VCaP (cell line): ENCODE measurements at regions not wholly inside any gene's neighbourhood (a gene's known extent, or its start where the extent isn't known, plus 50 kb on each side); places are given as distances from the start of the nearest gene placed in this dataset.
A peak's percentile ranks its signal among the peaks of the same experiment; 100 is the strongest.

Source experiments
- H3K27ac ChIP-seq: fragments of 450-650 bp; 2 replicates; pipeline ENCODE4 v1.5.1; 2017
- CTCF ChIP-seq: fragments of 450-650 bp; conservative IDR thresholded peaks from 2 replicates; pipeline ENCODE4 v1.5.1; 2017; ENCODE audit warnings: mild to moderate bottlenecking, moderate library complexity

DNA sequence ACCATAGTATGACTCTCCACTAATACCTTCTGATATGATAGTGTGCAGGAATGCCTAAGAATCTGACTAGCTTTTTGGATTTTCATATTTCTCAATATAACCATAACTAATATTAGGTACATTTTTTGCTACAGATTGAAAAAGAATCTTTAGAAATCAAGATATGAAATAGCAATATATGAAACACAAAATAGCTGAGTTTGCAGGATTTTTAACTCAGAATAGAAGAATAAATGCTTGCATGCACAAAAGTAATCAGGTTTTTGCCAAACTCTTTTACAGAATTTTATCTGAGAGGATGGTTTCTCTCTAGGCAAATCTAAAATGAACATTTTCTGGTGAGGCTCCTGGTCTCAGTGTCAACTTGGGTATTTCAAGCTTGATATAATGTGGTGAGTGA lies 402.6 kb downstream of the TMEM232 start:
- H3K27ac ChIP-seq: no peak overlapping the region
- no peak for TF ChIP-seq CTCF

DNA sequence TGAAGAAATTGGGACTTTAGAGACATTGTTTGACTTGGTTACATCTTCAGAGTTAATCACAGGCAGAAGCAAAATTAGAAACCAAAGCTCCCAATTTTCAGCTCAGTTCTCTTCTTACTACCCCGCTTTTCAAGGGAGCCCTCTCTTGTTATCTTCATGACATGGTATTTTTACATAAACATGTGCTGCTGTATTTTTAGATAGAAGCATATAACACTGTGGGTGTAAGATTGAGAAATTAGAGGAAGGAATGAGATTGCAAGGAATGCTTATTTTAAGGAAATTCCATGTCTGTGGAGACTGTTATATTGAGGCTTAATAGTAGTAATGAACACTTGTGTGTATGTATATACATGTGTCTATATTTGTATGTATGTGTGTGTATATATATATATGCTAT lies 401.6 kb downstream of the TMEM232 start:
- H3K27ac ChIP-seq: no peak overlapping the region
- no peak for TF ChIP-seq CTCF

DNA sequence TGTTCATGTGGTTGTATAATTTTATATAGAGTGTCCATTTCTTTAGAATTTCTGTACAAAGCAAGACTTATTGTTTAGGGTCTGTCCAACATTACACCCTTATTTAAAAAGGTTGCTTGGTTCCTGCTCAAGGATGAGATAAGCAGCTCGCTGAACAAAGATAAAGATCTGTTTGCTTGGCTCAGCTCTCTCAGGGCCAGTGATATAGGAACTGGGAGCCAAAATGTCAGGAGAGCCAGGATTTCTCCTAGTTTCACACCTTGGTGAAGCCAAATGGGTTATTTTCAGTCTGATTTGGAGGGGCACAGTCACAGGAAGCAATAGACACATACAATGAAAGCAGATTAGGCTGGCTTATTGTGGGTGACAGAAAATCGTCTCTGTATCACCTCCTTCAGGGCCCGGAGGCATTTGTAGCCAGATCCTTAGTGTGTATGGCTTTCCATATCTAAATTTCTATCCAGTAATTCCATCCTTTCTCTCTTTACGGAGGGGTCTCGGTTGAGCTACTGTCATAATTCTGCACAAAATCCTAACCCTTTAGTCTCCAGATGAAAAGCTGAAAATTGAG lies 396.4 kb downstream of the TMEM232 start:
- H3K27ac ChIP-seq: peak overlapping the region; percentile 27
- TF ChIP-seq CTCF: no peak

DNA sequence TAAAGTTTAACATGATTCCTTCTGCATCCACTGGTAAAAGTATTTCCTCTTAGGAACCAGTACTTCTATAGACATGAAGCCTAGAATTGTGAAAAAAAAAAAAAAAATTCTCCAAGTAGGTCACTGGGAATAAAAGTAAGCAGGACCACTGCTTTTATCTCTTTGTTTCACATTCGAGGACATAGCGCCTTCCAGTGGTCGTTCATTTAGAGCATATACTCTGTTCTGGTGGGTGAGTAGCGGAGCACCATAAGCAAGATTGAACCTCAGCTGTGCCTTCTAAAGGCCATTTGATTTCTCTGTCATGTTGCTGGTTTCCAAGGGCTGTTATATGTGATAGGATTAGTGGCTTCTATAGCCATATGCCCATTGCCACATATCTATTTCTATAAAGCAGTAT lies 393.1 kb downstream of the TMEM232 start:
- no peak for TF ChIP-seq CTCF
- no peak overlapping the region for H3K27ac ChIP-seq

- TF ChIP-seq CTCF: no peak
- no peak overlapping the region for H3K27ac ChIP-seq
Observed at GRCh38 chr5:110335361-110336066, 391.0 kb downstream of the TMEM232 start.

DNA sequence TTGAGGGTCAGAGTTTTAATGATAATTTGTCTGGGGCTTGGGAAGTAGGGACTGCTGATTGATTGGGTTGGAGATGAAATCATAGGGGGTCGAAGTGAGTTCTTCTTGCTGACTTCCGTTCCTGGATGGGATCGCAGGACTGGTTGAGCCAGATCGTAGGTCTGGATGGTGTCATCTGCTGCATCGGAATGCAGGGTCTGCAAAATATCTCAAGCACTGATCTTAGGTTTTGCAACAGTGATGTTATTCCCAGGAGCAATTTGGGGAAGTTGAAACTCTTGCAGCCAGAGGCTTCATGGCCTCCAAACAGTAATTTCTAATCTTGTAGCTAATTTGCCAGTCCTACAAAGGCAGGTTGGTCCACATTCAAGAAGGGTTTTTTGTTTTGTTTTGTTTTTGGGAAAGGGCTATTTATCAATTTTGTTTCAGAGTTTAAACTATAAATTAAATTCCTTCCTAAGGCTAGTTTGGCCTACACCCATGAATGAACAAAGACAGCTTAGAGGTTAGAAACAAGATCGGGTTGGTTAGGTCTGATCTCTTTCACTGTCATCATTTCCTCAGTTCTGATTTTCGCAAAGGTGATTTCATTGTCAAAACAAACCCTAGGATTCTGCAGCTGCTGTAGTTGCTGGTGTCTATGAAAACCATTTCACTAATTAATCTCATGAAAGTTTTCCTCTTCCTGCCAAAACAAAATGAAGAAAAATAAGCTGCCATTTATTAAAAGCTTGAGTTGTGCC lies 388.0 kb downstream of the TMEM232 start:
- no peak overlapping the region for H3K27ac ChIP-seq
- no peak for TF ChIP-seq CTCF

- H3K27ac ChIP-seq: no peak overlapping the region
- TF ChIP-seq CTCF: no peak
Observed at GRCh38 chr5:110339399-110339798, 387.1 kb downstream of the TMEM232 start.
